Activated CD4-positive, alpha-beta T cell treated with anti-CD3 and anti-CD28 coated beads, Interleukin-2, amount 50 U/mL, for 48 hours (primary cell): ENCODE measurements at regions not wholly inside any gene's neighbourhood (a gene's known extent, or its start where the extent isn't known, plus 50 kb on each side); places are given as distances from the start of the nearest gene placed in this dataset.
A peak's percentile ranks its signal among the peaks of the same experiment; 100 is the strongest.
"Not testable (repeated sequence)": the region's sequence is repeated elsewhere in the genome, so short reads cannot be mapped to it uniquely, and the experiment has no call there.

Experiments used
- DNase-seq, 2 experiments: peaks; one replicate each; pipeline ENCODE4 v3.0.0-alpha.2; 2020

DNA sequence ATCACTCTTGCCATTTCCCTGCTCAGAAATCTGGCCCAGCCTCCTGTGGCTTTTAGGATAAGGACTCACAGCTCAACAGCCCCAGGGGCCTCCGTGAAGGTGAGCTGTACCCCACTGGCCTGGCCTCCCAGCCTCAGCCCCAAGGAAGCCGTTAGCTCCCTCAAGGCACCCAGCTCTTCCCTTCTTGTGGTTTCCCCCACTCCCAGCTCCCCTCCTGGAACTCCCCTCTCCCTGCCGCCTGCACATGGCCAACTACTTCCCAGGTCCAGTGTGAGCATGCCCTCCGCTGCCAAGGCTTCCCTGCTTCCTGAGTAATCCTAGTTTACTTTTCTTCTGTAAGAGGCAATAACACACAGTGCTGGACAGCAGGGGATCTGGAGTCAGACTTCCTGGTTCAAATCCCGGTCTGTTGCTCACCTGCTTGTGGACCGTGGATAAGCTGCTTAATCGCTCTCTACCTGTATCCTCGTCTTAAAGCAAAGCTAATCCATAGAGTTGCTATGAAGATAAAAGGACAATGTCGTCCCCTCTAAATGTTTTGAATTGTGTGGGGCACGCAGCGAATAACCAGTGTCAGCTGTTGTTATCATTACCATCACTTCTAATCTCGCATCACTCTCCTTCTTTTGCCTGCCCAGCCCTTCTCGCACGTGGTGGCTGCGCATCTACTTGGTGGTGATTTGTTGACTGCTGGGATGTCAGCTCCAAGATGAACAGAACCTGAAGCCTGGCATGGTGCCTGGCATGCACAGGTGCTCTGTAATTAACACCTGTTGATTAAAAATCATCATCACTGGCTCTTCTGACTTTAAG, 86.6 kb downstream of the C5orf15 start:
- no peak for DNase-seq

DNA sequence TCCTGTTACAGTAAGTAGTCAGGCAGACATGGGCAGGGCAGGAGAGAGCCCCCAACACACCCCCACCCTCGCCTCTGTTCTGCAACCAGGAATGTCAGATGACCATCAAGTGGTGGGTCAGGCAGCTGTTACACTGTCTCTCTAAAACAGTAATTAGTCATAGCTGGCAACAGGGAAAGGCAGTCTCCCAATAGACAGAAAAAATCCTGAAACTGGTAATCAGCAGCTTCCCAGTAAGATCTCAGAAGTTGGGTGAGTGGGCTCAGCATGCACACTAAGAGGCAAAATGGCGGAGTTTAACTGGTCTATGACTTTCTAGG, 90.2 kb downstream of the C5orf15 start:
- DNase-seq = no peak

DNA sequence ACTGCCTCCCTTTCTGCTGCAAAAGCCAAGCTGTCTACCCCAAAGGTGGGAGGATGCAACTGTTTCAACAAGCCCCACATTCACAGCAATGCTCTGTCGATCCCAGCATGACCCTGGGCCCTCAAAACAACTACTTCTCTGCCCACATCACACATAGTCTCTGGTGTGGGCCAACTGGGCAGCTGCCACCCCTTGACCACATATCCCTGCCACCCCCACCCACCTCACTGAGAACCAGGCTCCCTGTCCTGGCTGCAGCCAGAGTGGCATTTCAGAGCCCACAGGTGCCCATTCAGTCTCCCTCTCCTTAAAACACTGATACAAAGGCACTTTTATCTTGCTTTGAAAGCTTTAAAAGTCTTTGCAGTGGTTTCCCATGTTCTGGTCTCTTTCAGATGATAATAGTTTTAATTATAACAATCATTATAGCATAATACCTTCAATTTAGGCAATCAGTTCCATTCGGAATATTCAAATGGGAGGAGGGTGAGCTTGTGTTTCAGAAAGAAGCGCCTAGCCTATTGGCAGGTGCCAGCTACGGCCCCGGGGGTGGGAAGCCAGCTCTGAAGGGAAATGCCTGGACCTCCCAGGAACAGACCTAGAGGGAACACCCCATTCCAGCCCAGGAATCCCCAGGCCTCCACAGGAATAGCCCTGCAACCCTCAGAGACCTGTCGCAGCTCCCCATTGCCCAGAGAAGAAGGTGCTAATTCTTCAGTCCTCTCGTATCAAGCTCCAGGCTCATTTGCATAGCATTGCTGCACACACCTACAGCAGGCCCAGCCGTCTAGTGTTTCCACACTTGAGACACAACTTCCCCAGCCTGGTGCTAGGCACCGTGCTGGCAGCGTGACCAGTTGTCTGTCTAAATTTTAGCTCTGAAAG, 90.8 kb downstream of the C5orf15 start:
- DNase-seq = no peak

DNA sequence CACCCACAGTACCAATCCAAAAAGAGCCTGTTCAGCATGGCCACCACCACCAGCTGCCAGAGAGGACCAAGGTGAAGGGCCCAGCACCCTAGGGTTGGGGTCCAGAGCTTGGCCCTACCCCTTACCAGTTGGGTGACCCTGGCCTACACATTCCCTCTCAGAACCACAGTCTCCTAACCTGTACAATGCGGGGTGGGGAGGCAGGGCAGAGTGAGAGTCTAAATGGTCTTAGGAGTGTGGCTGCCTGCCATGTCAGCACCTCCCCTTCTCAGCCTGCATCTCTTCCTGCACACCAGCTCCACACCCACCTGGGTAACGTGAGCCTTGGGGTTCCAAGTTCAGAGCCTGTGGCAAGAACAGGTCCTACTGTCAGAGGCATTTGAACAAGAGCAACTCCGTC, 92.2 kb downstream of the C5orf15 start:
- DNase-seq = no peak

DNA sequence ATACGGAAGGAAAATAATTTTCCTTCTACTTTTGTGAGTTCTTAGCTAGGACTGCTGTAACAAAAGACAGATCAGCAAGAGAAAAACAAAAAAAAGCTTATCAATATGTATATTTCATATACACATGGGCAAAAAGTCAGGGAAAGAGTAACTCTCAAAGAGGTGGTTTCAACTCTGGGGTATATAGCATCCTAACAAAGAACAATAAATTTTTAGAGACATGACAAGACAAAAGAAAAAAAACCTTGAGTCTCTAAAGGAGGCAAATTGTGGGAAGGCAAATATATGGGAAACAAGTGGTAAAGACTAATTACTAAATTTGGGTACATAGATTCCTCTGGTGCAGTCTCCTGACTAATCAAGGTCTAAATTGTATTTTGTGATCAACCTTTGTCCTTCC, 93.2 kb downstream of the C5orf15 start:
- DNase-seq = no peak

DNA sequence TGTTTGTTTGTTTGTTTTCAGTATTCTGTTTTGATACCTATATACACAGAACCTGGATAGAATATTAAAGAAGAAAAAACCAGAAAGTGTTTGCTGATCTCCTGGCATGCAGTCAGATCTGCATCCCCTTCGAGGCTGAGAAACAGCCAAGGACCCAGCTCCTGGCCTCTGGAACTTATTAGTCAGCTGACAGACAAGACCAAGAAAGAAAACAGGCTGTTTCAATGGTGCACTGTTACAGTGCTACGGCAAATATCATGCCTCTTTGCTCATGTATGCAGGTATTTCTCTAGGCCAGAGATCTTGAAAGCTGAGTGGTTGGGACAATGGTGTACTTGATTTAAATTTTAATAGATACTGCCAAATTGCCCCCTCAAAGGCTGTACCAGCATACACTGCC, 95.0 kb downstream of the C5orf15 start:
- peak in 1 of 2 experiments; percentile 25 for DNase-seq

DNA sequence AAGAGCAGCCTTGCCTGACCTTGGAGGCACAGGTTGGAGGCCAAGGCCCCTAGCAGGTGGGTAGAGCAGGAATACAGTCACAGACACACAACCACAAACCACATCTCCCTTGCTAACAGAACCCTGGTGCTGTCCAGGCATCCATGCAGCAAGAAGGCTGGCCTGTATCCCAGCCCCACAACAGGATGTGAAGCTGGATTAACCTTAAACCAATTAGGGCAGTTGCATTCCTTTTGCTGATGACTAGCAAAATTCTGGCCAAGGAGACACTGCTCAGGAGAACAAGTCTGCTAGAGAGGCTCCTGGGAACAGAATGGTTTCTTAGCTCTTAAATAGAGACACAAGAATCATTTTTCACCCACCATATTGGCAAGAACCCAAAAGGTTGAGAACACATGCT, 97.8 kb downstream of the C5orf15 start:
- DNase-seq = no peak

DNA sequence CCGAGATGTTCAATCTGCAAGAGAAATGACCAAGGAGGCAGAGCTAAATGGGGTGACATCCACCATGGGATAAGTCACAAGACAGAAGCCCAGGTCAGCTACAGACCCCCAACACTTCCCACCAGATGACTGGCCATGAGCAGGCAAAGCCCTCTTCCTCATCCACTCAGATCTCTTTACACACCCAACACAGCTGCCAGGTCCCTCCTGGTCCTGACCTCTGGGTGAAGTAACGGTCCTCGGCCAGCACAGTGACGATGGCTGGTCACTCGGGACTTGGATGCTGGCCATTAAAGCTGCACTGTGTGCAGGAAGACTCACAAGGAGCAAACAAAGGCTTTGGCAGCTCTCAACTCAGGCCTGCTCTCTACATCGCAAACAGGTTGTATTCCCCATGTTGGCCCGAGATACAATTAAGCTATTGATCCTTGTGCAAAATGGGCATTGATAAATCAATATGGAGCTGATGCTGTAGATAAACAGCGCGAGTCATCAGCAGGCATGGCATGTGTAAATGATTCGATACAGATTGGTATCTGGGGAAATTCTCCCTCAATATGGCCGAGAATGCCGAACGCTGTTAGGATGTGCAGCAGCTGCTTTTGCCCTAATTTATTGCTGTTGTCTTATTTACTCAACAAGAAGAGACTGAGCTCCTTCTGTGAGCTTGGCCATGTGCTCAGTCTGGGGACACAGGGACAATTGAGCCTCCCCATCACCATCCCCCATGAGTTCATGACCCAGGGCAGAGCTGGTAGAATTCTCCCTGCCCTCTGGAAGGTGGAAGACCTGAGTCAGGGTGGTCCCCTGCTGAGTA, 98.7 kb downstream of the C5orf15 start:
- DNase-seq = no peak

DNA sequence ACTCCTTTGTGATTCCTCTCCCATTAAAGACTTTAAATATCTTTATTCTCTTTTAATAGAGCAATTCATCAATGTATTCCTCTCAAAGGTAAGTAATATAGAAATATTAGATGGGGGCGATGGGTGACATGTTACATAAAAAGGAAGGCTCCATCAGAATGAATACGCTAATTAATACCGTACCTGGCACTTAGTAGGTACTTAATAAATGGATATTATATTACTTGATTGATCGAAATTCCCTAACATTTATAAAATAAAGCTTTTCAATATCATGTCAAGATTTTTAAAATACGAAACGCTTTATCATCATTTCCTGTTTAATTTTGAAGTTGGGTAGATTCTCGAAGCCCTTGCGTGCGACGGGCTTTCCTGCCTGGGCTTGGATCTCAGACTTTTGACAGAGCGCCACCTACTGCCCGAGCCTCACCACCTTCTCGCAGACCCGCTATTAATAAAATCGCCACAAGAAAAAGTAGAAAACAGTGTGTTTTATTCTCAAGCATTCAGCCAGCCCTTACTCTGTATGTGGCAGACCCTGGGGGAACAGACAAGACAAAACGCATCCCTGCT, 99.4 kb downstream of the C5orf15 start:
- DNase-seq = peak; percentile 83 to 87

DNA sequence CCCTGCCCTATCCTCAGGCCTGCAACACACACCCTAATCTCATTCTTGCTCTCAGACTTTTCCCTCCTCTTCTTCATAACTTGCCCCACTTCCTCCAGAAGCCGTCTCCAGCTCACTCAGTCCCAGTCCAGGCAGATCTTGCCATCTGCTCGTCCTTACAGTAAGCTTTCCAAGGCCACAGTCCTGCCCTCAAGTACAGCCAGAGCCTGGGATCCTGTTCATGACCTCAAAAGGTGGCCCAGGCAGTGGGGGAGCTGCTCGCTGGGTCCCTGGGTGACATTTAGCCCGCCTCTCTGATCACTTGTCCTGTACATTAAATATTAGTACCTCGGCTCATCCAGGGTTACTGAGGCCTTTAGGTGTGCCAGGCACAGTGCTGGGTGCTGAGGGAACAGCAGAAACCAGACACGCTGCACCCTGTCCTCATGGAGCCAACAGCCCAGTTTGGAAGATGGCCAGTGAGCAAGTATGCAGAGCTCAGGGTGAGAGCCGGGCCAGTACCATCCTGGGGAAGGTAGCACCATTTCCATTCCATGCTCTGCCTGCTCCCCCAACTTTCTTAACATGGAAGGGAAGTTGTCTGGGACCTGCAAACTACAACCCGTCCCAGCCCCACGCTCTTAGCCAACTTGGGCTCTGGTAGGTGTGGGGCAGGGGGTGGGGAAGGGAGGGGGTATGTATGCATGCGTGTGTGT, 100.4 kb downstream of the C5orf15 start:
- no peak for DNase-seq

DNA sequence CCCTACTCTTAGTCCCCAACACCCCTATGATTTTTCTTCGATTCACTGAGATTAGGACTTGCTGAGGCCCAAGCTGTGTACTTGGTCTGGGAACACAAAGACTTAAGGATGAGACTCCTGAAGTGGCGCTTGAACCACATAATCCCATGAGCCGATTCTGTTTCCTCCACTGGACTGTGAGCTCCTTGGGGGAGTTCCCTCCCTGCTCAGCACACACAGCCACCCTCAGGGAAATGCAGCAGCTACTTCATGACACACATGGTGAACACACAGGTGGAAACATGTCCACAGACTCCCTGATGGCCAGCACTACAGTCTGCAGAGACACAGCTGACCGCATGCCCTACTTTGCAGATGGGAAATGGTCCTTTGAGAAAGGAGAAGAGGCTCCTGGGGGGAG, 101.1 kb downstream of the C5orf15 start:
- no peak for DNase-seq

DNA sequence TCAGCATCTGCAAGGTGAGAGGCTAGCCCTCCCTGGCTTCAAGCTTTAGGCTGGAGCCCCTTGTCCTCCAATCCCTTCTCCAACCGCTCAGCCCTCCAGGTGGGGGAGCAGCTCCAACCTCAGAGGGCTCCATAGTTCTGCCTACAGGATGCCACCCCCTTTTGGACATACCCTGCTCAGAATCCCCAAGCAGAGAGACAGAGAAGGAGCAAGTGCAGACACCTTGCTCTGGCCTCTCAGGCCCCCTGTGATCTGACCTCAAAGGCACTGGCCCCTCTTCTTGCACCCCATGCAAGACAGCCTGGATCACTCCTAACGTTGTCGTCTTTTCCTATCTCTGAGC, 101.6 kb downstream of the C5orf15 start:
- no peak for DNase-seq

DNA sequence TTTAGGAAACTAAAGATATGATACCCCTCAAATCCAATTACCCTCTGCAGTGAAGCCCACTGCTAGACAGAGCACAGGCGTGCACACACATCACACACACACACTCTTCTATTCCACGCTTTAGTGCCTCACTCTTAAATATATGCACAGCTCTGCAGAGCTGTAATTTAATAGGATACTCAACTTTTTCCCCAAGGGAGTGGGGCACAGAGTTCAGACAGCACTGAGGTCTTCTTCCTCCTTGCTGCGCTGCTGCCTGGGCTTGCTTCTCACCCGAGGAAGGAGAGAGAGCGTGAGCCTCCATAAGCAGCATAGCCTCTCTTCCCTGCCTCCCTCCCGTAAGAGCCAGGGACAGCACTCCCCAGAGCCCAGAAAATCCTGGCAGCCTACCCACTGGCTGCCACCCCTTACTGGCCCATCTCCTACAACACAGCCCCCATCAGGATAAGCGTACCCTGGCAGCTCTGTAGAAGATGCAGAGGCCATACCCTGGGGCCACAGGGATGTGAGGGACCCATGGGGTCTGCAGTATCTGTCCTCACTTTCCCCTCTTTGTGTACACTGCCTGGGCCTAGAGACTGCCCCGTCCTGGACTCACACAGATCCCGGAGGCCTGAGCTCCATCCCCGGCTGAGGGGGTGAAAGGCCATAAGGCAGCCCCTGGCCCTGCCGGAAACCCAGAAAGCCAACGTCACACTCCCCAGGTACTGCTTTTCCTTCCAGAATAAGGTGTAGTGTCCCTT, 102.1 kb downstream of the C5orf15 start:
- no peak for DNase-seq

DNA sequence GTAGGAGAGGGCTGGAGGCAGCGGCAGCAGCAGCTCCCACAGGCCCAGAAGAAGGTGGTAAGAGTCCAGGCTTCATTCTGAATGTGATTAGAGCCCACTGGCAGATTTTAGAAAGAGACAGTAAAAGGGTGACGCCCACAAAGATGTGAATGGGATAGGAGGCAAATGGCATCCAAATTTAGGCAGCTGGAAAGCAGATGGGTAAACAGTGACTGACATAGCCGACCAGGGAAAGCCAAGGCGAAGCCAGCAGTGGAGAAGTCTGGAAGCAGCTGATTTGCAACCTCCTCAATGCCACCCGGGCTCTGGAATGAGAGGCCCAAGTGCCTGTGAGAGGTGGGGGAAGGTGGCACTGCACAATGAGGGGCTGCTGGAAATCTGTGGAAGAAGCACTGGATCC, 103.3 kb downstream of the C5orf15 start:
- no peak for DNase-seq

DNA sequence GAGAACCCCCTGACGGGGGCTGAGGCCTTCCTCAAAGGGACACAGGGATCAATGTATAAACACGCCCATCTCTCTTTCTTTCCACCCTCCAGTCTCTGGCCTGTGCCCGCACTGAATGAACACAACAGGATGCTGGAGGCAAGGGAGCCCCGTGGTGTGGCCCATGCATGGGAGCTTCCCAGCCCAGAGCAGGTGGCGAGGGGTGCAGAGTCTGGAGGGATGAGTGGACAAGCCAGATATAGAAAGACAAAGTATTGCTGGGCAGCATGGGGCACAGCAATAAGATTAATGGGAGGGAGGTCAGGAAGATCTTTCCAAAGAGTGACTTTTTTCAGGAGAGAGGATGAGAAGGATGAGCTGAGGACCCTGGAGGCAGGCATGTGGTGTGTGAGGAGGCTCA, 103.7 kb downstream of the C5orf15 start:
- no peak for DNase-seq

DNA sequence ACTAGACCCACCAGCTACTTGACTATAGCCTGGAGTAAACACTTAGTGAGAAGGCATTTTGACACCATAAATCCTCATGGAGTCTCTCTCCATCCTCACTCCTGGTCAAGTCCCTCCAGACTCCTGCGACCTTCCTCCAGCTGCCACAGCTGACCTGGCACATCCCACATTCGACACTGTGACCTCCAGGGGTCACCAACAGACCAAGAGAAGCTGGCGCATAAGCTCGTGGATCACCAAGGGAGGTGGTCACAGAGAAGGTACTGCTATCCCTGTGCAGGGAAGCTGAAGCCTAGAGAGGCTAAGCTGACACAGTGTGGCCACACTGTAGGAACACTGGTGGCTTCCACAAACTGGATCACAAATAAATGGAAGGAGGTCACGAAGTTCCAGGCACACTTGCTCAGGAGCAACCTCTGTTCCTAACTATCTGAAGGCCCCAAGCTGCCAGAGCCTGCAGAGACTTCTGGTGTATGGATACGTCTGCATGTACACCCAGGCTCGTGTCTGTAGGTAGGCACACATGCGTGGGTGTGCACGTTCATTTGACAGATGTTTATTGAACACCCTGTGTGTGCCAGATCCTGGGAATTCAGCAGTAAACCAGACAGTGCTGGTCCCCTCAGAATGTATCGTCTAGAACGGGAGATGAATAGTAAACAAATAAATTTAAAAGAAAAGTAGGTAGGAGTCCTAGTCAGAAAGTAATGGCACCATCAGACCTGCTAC, 104.4 kb downstream of the C5orf15 start:
- DNase-seq = no peak

DNA sequence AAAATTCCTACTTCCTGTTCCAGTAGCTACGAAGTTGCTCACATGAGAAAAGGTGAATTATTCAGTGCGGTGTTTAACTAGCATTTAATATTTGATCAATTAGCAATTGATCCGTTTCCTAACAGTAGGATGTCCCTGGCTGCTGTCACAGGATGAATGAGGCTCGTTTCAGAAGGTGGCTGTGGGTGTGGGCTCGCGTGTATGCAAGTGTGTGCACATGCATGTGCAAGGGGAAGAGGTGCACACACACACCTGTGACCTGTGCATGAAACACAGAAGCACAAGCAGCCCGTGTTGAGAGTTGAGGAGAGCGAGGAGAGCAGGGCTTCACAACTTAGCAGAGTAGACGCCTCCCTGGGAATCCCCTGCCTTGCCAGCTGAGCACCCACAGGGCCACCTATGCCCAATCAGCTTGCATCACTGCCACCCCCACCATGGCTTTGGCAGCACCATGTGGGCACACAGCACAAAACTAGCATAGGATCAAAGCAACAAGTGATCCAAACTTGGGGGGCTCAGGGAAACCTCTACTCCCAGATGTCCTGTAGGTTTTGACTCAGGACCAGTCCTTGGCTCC, 107.2 kb downstream of the C5orf15 start:
- no peak for DNase-seq

DNA sequence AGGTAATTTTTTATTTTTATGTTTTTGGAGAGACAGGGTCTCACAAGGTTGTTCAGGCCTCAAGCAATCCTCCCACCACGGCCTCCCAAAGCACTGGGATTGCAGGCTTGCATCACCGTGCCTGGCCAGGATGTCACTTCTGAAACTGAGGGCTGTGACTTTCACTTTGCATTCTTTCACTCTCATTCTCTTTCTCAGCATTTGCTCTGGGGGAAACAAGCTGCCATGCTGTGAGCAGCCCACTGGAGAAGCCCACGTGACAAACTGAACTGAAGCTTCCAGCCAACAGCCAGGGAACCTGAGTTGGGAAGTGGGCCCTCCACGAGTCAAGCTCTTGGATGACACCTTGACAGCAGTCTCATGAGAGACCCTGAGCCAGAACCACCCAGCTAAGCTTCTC, 109.4 kb downstream of the C5orf15 start:
- DNase-seq = no peak

DNA sequence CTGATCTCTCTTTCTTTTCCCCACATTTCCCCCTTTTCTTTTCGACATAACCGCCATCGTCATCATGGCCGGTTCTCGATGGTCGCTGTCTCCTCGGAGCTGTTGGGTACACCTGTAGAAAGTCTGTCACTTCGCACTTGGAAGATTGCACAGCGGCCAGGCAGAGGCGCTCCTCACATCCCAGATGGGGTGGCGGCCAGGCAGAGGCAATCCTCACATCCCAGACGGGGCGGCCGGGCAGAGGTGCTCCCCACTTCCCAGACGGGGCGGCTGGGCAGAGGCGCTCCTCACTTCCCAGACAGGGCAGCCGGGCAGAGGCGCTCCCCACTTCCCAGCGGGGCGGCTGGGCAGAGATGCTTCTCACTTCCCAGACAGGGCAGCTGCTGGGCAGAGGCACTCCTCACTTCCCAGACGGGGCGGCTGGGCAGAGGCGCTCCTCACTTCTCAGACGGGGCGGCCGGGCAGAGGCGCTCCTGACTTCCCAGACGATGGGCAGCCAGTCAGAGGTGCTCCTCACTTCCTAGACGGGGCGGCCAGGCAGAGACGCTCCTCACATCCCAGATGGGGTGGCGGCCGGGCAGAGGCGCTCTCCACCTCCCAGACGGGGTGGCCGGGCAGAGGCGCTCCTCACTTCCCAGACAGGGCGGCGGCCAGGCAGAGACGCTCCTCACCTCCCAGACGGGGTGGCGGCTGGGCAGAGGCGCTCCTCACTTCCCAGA, 110.7 kb downstream of the C5orf15 start:
- DNase-seq = not testable (repeated sequence)

DNA sequence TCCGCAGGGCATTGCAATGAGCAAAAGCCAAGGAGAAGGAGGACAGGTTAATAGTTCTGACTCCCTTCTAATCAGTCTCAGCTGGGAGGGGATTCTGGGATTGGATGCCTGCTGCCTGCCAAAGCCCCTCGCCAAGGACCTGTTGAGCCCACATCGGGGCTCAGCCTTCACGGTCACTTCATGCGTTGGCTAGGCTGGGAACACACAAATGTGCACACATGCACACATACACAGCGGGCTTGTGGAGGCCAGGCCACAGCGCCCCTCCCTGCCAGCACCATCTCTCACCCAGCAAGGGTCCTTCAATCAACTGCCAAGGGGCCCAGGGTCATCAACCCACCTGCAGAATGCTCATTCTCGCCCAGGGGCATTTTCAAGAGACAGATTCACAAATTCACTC, 113.9 kb downstream of the C5orf15 start:
- DNase-seq = no peak
